ENCODE measurements at regions not wholly inside any gene's neighbourhood (a gene's known extent, or its start where the extent isn't known, plus 50 kb on each side); places are given as distances from the start of the nearest gene placed in this dataset.

- no peak for DNase-seq (ENCODE audit: low spot score)
Observed at GRCh38 chr16:6059671-6060070, 962.1 kb upstream of the EEF2KMT start.

- DNase-seq (ENCODE audit: low spot score): no peak
Observed at GRCh38 chr16:6057821-6058220, 960.2 kb upstream of the EEF2KMT start.

DNA sequence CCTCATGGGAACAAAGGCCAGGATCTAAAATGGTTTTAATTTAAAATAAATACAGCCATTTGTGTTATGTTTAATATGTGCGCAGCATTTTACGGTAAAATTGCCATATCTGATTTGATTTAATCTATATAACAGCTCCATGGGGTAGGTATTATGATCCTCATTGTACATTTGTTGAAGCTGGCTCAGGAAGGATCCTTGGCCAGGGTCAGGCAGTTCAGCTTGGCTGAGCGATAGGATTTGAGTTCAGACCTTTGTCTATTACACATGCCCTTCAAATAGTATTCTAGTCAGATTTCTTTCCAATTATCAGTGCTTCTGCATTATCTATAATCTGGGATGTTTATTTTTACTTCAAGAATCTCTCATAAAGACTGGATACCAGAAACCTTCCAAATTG, 950.4 kb upstream of the EEF2KMT start:
- no peak for DNase-seq (ENCODE audit: low spot score)

DNA sequence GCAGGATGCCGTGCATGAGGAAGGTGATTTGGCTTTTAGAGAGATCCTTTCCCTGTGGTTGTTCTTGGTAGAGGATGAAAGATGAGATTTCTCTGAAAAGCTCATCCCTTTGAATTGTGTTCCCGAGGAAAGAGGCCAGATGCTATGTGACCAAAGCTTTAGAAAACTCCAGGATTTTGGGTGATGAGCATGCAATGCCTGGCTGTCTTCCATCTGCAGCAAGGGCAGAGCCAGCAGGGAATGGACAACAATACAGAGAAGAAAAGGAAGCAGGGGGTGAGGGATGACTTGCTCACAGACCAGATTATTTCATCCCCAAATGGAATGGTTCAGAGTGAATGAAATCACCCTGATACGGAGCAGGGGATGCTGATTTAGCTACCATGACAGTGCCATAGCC, 949.7 kb upstream of the EEF2KMT start:
- no peak for DNase-seq (ENCODE audit: low spot score)

DNA sequence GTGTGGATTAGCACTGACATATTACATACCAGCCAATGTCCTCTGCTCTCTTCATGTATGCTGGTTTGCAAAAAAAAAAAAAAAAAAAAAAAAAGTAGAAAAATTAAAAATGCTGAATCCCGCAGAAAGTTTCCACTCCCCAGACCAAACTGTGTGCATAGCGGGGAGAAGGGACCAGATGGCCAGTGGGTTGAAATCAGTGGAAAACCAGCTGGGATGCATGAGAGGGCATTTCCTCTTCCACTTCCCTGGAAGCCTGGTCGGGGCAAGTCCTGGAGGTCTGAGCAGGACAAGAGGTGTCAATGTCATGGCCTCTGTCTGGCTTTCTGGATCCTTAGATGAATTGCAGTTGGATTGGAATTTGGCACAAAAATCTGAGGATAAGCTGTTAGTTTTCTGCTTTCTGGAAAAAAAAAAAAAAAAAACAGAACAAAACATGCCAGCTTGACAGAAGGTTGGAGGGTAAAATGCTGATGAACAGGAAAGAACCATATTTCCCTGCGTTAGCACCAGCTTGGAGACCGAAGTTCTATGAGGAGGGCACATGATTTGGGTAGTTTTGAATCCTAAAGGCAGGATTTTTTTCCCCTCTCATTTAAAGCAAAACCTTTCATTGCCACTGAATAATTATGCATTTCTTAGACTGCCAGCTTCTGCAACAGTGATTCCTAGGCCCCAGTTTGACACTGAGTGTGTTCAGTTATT, 941.5 kb upstream of the EEF2KMT start:
- DNase-seq (ENCODE audit: low spot score): no peak

DNA sequence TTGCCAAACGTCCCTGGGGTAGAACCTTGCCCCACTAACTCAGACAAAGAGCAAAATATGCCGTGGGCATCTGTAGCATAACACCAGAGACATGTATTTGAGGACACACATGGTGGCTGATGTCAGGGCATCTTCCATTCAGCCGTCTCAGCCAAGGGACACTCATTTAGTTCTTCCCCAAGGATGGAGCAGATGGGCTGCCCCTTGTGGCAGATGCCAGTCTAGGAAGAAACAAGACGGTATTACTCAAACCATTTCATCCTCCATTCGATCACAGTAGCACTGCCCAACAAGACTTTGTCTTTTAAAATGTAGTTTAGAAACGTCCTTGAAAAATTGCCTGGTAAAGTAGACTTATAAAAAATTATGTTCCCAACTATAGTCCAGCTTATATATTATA, 937.6 kb upstream of the EEF2KMT start:
- no peak for DNase-seq (ENCODE audit: low spot score)

DNA sequence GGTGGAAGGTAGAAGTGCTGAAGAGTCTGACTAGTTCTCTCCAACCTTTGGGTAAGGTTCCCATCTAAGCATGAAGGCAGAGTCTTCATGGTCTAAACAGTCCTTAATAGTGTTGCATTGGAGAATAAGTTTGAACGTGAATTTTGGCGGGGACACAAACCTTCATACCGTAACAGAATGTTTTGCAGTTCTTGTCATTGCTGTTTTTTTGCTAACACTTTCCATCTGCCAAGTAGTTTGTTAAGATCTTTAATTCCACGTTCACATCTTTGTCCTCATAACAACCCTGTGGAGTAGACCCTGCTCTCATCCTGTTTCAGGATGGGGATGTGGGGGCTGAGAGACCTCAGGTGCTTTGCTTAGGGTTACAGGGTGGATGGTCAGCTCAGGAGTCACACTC, 936.9 kb upstream of the EEF2KMT start:
- DNase-seq (ENCODE audit: low spot score): no peak

DNA sequence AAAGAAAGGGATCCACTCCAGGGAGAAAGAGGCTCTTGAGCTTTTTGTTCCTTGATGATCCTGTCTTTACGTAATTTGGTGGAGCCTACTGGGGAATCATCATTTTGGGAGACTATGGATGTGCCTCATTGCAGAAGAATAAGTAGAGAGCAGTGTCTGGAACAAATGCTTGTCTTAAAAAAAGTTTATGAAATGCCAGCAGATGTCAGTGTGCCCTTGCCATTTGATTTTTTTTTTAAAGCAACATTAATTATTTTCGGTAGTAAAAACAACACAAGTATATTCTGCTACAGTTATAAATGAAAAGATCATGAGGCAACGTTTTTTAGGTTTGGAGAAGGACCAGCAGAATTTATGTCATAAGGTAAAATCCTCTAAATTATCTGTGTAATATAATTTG, 934.8 kb upstream of the EEF2KMT start:
- DNase-seq (ENCODE audit: low spot score): no peak

GRCh38 chr16:6031567-6031966, 934.0 kb upstream of the EEF2KMT start:
- no peak for DNase-seq (ENCODE audit: low spot score)

DNA sequence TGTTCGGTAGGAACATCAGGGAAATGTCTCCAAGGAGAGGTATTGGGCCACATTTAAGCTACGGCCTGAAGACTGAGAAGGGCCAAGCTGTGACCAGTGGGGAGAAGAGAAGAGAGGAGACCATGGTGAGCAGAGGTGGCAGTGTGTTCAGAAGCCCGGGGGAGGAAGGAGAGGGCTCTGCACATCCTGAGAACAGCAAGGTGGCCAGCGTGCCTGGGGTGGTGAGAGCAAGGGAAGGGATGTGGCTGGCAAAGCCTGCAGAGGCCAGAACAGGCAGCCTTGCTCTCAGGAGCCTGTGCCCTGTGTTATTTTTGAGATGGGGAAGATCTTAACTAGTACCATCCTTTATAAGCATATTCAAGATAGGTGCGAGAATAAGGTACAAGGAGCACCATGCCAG, 933.5 kb upstream of the EEF2KMT start:
- no peak for DNase-seq (ENCODE audit: low spot score)

DNA sequence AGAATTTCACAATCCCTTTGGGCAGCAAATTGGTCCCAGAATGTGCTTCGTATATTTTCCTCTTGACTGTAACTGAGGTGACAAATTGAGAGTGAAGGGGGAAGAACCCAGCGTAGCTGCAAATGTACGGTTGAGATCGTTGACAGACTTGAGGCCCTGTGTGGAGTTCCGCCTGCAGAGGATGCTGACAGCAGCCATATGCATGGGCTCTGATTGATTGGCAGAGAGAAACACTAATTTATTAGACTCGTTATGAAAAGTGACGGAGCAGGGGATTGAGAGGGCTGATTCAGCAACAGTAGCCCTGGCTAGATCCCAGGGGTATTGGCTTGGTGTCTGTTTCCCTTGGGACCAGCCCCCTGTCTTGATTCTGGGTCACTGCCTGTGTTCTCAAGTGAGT, 930.1 kb upstream of the EEF2KMT start:
- no peak for DNase-seq (ENCODE audit: low spot score)

DNA sequence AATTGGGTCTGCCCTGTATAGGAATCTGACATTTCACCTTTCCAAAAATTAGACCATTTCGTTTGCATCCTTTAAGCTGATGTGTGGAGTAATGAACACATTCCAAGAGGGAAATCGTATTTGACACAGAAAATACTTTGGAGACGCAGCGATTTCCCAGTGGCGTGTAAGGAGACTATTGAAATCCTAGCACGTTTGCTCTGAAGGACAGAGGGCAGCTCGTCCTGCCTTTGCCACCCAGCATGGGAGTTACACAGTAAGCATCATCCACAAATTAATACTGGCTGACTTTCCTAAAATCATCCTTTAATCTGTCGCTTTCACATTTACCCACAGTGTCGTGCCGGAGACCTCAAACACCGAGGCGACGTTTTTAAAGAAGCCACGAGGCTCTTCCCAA, 925.9 kb upstream of the EEF2KMT start:
- DNase-seq (ENCODE audit: low spot score): no peak

DNA sequence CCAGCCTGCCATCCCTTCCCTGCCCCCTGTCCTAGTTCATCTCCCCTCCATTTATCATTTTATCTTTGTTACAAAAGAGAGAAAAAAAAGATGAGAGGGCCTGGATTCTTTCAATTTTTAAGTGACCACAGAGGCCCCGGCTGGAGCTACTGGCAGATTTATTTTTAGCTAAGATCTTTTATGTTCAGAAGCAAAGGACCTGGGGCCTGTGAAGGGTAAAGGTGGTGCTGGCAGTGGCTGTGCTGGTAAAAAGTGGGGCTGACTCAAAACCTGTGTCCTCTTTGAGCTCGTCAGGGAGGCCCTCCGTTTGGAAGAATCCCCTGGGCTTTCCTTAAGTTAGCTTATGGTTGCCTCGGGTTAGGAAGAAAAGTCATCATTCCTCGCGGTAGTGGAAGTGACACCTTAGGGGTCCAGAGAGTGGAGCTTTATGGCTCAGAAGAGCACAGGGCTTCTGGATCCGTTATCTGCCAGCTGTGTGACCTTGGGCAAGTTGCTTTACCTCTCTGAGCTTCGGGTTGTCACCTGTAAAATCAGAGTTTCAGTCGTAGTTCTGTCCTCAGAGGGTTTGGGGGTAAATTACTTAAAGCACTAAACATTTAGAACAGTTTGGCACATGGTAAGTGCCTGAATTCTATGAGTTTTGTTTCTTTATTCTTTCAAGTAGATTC, 923.8 kb upstream of the EEF2KMT start:
- DNase-seq (ENCODE audit: low spot score): no peak

DNA sequence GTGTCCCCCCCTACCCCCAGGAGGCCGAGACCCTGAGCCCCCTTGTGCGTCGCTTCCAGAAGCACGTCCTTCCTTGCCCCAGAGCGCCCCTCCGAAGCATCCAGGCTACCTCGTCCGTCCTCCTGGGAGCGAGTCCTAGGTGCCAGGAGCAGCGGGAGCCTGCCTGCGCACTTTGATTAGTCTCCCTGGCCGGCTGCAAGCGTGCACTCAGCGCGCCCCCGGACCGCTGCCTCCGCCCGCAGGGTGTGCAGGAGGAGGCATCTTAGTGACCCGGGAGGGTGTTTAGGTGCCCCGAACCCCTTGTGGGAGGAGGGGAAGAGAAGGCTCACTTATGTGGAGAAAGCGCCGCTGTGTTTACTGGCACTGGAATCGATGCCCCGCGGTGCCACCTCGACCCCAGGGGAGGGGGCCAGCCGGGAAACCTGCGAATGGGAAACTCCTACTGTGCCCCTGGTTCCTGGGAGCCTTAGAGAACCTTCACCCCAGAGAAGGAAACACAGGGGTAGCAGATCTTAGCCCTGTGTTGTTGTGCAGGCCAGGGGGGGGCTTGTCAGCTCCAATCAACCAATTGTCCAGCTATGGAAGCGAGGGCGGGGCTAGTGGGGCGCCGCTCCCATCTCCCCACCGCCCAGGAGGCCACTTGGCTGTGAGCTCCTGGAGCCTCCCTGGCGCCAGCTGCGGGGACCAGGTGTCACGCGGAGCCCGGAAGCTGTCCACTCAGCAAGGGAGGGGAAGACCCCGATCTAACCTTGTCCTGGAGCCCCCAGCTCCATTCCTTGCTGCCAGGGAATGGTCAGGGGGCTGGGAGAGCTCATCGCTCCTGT, 922.8 kb upstream of the EEF2KMT start:
- DNase-seq (ENCODE audit: low spot score): no peak

DNA sequence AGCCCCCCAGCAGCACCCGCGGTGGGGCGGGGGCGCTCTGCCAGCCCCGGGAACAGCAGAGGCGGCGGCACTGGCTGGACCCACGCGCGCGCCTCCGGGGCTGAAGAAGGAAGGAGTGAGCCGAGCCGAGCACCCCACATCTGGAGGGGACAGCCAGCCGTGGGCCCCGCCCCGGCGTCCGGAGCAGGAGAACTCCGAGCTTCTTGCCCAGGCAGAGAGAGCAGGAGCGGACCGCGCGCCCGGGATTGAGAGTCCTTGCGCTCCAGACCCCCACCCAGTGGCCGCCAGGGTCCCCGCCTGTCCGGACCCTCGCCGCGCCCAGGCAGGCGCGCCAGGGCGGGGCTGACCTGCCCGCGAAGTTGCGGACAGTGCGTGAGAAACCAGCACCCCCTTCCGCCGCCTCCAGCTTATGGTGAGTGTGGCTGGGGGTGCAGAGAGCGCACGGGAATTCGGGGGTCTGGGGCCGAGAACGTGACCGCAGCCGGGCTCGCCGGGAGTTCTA, 921.9 kb upstream of the EEF2KMT start:
- DNase-seq (ENCODE audit: low spot score): no peak

DNA sequence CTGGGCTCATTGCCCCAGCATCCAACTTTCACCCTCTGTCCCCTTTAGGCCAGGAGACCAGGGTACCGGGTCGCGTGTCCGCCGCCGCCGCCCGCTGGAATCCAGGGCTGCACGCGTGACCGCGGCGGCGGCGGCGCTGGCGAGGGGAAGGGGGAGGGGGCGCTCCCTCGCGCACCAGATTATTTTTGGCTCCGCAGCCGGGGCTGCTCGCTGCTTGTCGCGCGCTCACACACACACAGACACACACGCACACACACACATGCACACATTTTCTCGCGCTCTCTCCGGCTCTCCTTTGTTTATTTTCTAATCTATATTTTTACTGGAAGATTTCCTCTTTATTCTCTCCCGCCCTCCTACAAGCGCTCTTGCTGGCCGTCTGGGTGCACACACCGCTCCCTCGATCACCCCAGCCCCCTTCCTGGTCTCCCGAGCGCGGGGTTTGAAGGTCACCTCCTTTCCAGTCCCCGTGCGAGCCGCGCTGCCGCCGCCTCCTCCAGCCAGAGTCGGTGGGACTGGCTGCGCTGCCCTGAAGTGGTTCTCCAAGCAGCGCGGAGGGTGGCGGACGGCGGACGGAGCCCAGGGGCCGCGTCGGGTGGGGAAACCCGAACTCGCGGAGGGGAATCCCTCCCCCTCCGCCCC, 921.4 kb upstream of the EEF2KMT start:
- no peak for DNase-seq (ENCODE audit: low spot score)

DNA sequence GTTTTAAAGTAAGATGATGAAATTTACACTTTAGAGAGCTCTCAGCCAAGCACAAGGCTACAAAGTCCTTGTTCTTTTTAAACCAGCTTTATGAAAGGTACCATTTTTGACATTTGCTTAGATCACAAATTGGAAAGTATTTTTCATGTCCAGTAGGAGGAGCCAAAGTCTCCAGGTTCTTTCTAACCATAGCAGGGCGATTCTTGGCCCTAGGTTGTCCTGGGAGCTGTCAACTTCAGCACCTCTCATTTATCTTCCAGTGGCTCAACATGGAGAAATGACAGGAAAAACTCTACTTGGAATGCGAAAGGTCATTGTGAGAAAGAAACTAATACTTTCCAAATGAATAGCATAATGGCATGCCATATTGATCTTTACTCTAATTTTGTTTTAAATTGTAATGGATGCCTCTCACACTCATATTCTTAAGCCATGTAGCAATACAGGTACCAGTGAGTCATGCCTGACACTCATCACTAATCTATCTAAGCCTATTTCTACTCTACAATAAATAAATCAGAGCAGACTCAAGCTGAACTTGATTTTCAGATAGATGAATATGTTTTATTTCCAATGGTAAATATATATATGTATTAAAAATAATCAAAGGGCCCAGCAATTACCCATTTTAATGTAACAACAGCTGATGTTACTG, 919.1 kb upstream of the EEF2KMT start:
- DNase-seq (ENCODE audit: low spot score): peak; percentile 25

- no peak for DNase-seq (ENCODE audit: low spot score)
Observed at GRCh38 chr16:6012716-6013115, 915.1 kb upstream of the EEF2KMT start.

- DNase-seq (ENCODE audit: low spot score): no peak
Observed at GRCh38 chr16:6009151-6009550, 911.6 kb upstream of the EEF2KMT start.

DNA sequence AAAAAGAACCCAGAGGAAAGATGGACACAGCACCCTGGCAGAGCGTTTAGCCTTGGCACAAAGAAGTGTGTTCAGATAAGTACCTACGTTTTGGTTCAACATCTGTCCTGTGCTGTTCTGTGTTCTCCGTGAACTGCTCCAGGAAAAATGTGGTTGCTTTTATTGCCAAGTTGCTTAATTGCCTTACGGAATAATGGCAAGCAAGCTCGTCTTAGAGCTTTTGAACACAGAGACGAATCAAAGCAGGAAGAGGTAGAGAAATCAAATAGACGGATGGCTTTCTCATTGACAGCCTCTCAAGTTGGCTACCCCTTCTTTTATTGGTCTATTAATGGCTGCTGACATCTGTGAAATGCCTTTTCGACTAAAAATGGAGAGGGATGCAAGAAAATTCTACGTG, 911.1 kb upstream of the EEF2KMT start:
- no peak for DNase-seq (ENCODE audit: low spot score)

GRCh38 chr16:5993356-5993755, 895.8 kb upstream of the EEF2KMT start:
- DNase-seq (ENCODE audit: low spot score): no peak

- DNase-seq (ENCODE audit: low spot score): no peak
Observed at GRCh38 chr16:5982979-5983378, 885.4 kb upstream of the EEF2KMT start.
